Left renal cortex interstitium (tissue), 4 donors: ENCODE measurements at regions not wholly inside any gene's neighbourhood (a gene's known extent, or its start where the extent isn't known, plus 50 kb on each side); places are given as distances from the start of the nearest gene placed in this dataset.

Experiments used
- DNase-seq, 4 donors: peaks; one replicate each; pipeline ENCODE4 v3.0.0-alpha.2; 2013; ENCODE audit warnings: low read depth in 4 of 4, low spot score in 2 of 4, missing footprints in 1 of 4

- no peak for DNase-seq
These were observed 67.5 kb downstream of the YIPF5 start for GRCh38 chr5:144102979-144103378.

- DNase-seq: no peak
These were observed 66.6 kb downstream of the YIPF5 start for GRCh38 chr5:144103611-144104485.

- no peak for DNase-seq
These were observed 65.1 kb downstream of the YIPF5 start for GRCh38 chr5:144105371-144105770.

DNA sequence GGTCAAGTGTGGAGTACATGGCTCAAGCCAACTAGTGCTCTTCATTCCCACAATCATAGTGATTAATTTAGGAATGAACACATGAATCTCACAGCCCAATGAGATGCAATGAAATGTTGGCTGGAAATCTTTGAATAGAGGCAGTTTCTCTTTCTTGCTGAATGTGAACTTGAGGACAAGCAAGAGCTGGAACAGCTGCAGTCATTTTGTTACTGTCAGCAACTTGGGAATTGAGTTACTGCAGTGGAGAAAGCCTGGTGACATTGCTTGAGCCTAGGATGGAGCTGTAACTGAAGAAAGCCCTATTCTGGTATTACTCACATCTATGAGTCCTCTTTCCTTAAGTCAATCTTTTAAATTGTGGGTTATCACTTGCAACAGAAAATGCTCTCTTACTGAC lies 62.3 kb downstream of the YIPF5 start:
- DNase-seq: no peak
